Muscle of leg (tissue), 3 donors: ENCODE measurements at regions not wholly inside any gene's neighbourhood (a gene's known extent, or its start where the extent isn't known, plus 50 kb on each side); places are given as distances from the start of the nearest gene placed in this dataset.

ENCODE experiments used
- DNase-seq: peaks from one replicate; pipeline ENCODE4 v3.0.0; 2013
- H3K27ac ChIP-seq: one replicate; pipeline ENCODE4 v1.5.1; 2013; ENCODE audit warnings: mild to moderate bottlenecking, low read length, control low read depth
- H3K27me3 ChIP-seq: one replicate; pipeline ENCODE4 v1.6.1; 2013; ENCODE audit warnings: low read length; ENCODE audit not compliant: control insufficient read depth, insufficient read depth
- H3K36me3 ChIP-seq: one replicate; pipeline ENCODE4 v1.6.1; 2013; ENCODE audit warnings: low read length; ENCODE audit not compliant: control insufficient read depth, insufficient read depth
- H3K4me1 ChIP-seq: one replicate; pipeline ENCODE4 v1.6.1; 2013; ENCODE audit warnings: low read length; ENCODE audit not compliant: control insufficient read depth, insufficient read depth
- H3K4me3 ChIP-seq: one replicate; pipeline ENCODE4 v1.5.1; 2013; ENCODE audit warnings: low read length, control low read depth
- H3K9me3 ChIP-seq: replicated peaks from 2 replicates; pipeline ENCODE4 v1.6.1; 2013; ENCODE audit warnings: low read depth, low read length; ENCODE audit not compliant: control insufficient read depth
- WGBS: methylation state at CpG from one replicate; pipeline ENCODE4 v1.1.5; 2013; ENCODE audit warnings: missing lambda C conversion rate; ENCODE audit not compliant: insufficient coverage; 5-methylcytosine and 5-hydroxymethylcytosine counted together

DNA sequence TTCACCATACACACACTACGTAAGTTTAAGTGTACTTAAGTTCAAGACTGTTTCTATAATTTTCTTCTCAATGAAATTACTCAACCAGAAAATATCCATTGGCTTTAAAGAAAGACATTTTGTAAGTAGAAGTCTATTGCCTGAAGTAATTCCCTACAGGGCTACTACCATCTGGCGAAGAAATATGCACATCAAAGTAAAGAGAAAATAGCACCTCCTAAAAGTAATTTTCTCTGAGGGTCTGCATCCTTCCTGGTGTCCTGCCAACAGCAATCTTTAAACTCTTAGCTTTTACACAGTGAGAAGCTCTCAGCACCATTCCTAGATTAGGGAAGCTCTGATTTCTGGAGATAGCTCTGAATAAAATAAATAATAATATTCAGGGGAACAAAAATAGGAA is 498.5 kb upstream of the TYRP1 start:
- Histone ChIP-seq H3K4me3 (no peak overlapping the region), H3K27ac (no peak overlapping the region), H3K9me3 (no peaks in the 10 kb centered on the region), H3K27me3 (no peaks in the 10 kb centered on the region), H3K4me1 (no peaks in the 10 kb centered on the region), H3K36me3 (no peaks in the 10 kb centered on the region)
- WGBS: no CpG with 5 or more reads among the region's 2 CpGs
- no peak for DNase-seq

DNA sequence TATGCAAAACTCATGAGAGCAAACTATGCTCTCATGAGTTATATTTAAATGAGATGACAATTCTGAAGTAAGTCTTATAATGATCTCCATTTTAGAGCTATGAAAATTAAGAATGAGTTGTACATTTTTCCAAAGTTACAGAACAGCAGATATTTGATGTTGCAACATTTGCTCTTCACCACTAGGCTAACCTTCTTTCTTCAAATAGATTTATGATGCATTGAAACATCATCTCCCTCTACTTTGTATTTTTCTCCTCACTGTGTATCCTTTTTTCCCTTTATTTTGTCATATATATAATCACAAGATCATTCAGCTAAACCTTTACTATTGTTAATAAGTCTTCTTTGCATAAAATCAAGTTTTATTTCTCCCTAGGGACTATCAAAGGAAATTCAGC is 497.7 kb upstream of the TYRP1 start:
- H3K27me3 ChIP-seq: no peaks in the 10 kb centered on the region
- H3K9me3 ChIP-seq: no peaks in the 10 kb centered on the region
- no peak overlapping the region for H3K27ac ChIP-seq
- no peaks in the 10 kb centered on the region for H3K36me3 ChIP-seq
- no peak for DNase-seq
- no peak overlapping the region for H3K4me3 ChIP-seq
- H3K4me1 ChIP-seq: no peaks in the 10 kb centered on the region

DNA sequence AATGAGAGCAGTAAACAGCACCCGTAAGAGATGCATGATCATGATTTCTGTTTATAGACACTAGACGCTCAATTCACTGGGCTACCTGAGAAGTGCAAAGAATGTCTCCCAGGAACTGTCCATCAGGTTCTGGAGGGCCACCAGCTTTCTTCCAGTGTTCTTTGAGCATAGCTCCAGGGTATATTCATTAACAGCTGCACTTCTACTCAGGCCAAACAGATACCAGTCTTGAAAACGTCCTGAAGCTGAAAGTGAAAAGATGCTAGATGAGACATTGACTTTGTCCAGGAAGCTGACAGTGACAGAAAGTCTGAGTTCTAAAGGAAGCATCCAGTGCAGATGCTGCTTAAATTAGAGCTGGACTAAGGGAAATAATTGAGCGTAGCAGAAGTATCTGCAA is 488.7 kb upstream of the TYRP1 start:
- H3K27ac ChIP-seq: no peak overlapping the region
- no peaks in the 10 kb centered on the region for H3K4me1 ChIP-seq
- no peaks in the 10 kb centered on the region for H3K27me3 ChIP-seq
- WGBS: 80% methylated on average over 1 of the region's 4 CpGs
- no peaks in the 10 kb centered on the region for H3K36me3 ChIP-seq
- H3K9me3 ChIP-seq: no peaks in the 10 kb centered on the region
- no peak for DNase-seq
- no peak overlapping the region for H3K4me3 ChIP-seq

DNA sequence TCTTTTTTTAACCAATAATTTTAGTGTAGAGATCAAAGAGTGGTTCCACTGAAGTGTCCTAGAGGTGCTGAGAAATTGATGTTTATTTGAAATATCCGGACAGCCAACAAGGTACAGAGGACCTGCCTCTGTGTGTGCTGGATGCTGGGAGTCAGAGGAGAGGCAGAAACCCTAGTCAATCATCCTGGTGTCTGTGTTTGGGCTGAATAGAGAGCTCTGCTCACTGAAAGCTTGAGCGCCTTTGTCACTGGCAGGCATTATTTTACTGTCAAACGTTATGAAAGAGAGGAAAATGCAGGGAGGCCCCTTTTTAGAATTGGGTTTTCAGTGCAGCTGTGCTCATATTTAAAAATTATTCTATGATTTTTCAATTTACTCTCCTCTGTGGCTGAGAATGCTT is 480.3 kb upstream of the TYRP1 start:
- no peak for DNase-seq
- no peak overlapping the region for H3K4me3 ChIP-seq
- no peak overlapping the region for H3K27ac ChIP-seq
- no peaks in the 10 kb centered on the region for H3K4me1 ChIP-seq
- H3K9me3 ChIP-seq: no peaks in the 10 kb centered on the region
- no peaks in the 10 kb centered on the region for H3K36me3 ChIP-seq
- H3K27me3 ChIP-seq: no peaks in the 10 kb centered on the region
- WGBS: 92% methylated on average over 2 of the region's 3 CpGs

DNA sequence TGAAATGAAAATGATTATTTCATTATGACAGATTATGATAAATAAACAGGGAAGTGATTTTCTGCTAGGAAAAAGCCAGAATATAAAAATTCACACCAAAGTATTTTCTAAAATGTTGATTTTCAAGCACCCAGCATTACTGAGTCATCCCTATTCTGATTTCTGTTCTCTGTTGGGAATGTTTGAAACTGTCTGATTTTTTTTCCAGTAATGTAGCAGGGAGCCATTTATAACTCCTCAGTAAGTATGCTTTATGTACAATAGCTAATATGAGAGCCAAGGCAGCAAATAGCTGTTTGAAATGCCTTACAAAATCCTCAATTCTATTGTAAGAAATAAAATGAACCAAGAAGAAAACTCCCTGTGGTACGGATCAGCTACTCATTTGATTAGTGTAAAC is 471.7 kb upstream of the TYRP1 start:
- Histone ChIP-seq H3K36me3 (no peaks in the 10 kb centered on the region), H3K9me3 (no peaks in the 10 kb centered on the region), H3K4me1 (no peaks in the 10 kb centered on the region), H3K4me3 (no peak overlapping the region), H3K27me3 (no peaks in the 10 kb centered on the region), H3K27ac (no peak overlapping the region)
- WGBS: no CpG with 5 or more reads among the region's 1 CpG
- DNase-seq: peak; percentile 1

DNA sequence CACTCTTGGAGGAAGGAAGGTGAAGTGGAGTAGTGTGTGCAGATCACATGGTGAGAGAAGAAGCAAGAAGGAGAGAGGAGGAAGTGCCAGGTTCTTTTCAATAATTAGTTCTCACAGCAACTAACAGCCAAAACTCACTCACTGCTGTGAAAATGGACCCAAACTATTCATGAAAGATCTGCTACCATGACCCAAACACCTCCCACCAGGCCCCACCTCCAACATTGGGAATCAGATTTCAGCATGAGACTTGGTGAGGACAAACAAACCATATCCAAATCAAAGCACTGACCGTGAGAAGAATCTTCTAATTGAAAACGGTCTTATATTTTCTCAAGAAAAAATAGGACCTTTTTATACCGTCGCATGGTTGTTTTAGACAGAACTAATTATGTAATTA is 468.7 kb upstream of the TYRP1 start:
- DNase-seq: no peak
- no peak overlapping the region for H3K4me3 ChIP-seq
- H3K27ac ChIP-seq: no peak overlapping the region
- no peaks in the 10 kb centered on the region for H3K9me3 ChIP-seq
- no peaks in the 10 kb centered on the region for H3K4me1 ChIP-seq
- H3K36me3 ChIP-seq: no peaks in the 10 kb centered on the region
- H3K27me3 ChIP-seq: no peaks in the 10 kb centered on the region
- WGBS: no CpG with 5 or more reads among the region's 4 CpGs

DNA sequence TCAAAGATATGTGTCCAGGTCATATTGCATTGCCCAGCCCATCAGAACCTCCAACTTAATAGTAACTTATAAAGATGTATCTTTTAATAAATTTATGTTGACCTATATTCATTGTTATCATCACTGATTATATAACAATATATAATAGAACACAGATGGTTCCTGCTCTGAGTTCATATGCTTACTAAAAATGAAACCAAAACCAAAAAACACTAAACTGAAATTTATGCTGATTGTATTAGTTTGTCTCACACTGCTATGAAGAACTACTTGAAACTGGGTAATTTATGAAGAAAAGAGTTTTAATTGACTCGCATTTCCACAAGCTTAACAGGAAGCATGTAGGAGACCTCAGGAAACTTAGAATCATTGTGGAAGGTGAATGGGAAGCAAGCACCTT is 462.5 kb upstream of the TYRP1 start:
- H3K4me1 ChIP-seq: no peaks in the 10 kb centered on the region
- DNase-seq: peak; percentile 7
- H3K9me3 ChIP-seq: peaks cover 3% of the 10 kb centered on the region
- no CpG with 5 or more reads among the region's 1 CpG for WGBS
- H3K27ac ChIP-seq: no peak overlapping the region
- H3K36me3 ChIP-seq: no peaks in the 10 kb centered on the region
- no peaks in the 10 kb centered on the region for H3K27me3 ChIP-seq
- H3K4me3 ChIP-seq: no peak overlapping the region

DNA sequence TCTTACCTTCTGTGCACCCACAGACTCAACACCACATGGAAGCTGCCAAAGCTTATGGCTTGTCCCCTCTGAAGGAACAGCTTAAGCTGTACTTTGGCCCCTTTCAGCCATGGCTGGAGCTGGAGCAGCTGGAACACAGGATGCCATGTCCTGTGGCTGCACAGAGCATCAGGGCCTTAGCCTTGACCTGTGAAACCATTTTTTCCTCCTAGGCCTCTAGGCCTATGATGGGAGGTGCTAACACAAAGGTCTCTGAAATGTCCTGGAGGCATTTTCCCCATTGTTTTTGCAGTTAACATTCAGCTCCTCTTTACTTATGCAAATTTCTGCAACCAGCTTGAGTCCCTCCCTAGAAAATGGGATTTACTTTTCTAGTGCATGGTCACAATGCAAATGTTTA is 461.4 kb upstream of the TYRP1 start:
- H3K36me3 ChIP-seq: no peaks in the 10 kb centered on the region
- no peak overlapping the region for H3K27ac ChIP-seq
- no peak for DNase-seq
- no peak overlapping the region for H3K4me3 ChIP-seq
- no peaks in the 10 kb centered on the region for H3K4me1 ChIP-seq
- H3K27me3 ChIP-seq: no peaks in the 10 kb centered on the region
- H3K9me3 ChIP-seq: peaks cover 3% of the 10 kb centered on the region

DNA sequence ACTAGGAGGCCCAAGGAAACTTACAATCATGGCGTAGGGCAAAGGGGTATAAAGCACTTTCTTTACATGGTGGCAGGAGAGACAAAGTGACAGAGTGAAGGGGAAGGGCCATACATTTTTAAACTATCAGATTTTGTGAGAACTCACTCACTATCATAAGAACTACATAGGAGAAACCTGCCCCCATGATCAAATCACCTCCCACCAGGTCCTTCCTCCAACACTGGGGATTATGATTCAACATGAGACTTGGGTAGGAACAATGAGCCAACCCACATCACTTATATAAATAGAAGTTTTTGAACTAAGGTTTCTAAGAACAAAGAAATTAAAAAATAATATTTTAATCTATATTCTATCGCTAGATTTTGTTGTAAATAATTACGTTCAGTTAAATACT is 460.3 kb upstream of the TYRP1 start:
- Histone ChIP-seq H3K4me1 (no peaks in the 10 kb centered on the region), H3K9me3 (peaks cover 3% of the 10 kb centered on the region), H3K27ac (no peak overlapping the region), H3K4me3 (no peak overlapping the region), H3K27me3 (no peaks in the 10 kb centered on the region), H3K36me3 (no peaks in the 10 kb centered on the region)
- DNase-seq: no peak
- WGBS: no CpG with 5 or more reads among the region's 3 CpGs

DNA sequence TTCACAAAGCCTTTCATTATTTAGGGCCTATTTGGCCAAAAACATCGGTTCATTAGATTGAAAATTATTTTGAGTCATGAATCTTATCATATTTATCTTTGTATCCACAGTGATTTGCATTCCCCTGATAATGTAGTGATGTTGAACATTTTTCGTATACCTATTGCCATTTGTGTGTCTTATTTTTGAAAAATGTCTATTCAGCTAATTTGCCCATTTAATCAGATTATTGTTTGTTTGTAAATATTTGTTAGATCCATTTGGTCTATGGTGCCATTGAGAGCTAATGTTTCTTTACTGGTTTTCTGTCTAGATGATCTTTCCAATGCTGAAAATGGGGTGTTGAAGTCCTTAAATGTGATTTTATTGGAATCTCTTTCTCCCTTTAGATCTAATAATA is 439.2 kb upstream of the TYRP1 start:
- H3K9me3 ChIP-seq: peaks cover 10% of the 10 kb centered on the region
- DNase-seq: no peak
- H3K36me3 ChIP-seq: no peaks in the 10 kb centered on the region
- no peaks in the 10 kb centered on the region for H3K27me3 ChIP-seq
- H3K27ac ChIP-seq: no peak overlapping the region
- WGBS: no CpG with 5 or more reads among the region's 2 CpGs
- H3K4me1 ChIP-seq: no peaks in the 10 kb centered on the region
- H3K4me3 ChIP-seq: no peak overlapping the region

DNA sequence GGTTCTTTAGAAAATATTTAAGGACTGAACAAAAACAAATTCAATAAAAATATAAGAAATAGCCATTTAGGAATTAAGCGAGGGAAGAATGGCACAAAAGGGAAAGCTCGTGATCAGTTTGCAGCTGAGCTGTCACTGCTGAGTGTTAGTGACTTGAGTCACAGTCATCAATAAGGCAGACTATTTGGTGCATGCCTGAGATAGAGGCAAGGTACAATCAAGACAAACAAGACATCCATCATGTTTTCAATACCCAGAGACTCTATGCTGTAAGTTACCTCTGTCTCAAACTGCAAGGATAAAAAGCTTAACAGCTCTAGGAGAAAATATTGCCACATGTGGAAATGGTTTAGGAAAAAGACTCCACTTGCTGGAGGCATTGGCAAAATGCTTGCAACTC is 426.4 kb upstream of the TYRP1 start:
- WGBS: 20% methylated on average over 1 of the region's 2 CpGs
- H3K4me1 ChIP-seq: no peaks in the 10 kb centered on the region
- no peaks in the 10 kb centered on the region for H3K9me3 ChIP-seq
- no peak overlapping the region for H3K27ac ChIP-seq
- no peak overlapping the region for H3K4me3 ChIP-seq
- H3K36me3 ChIP-seq: no peaks in the 10 kb centered on the region
- H3K27me3 ChIP-seq: no peaks in the 10 kb centered on the region
- DNase-seq: no peak
